Ishikawa (cell line): ENCODE measurements at regions not wholly inside any gene's neighbourhood (a gene's known extent, or its start where the extent isn't known, plus 50 kb on each side); places are given as distances from the start of the nearest gene placed in this dataset.

Experiments used
- CEBPB ChIP-seq: IDR thresholded peaks from 2 replicates; pipeline ENCODE4 v1.6.1; 2012
- CREB1 ChIP-seq: IDR thresholded peaks from 2 replicates; pipeline ENCODE4 v1.6.1; 2012; ENCODE audit warnings: low read depth
- EGR1 ChIP-seq: IDR thresholded peaks from 2 replicates; pipeline ENCODE4 v1.6.1; 2012
- EP300 ChIP-seq: IDR thresholded peaks from 2 replicates; pipeline ENCODE4 v1.6.1; 2012; ENCODE audit warnings: borderline replicate concordance
- FOXM1 ChIP-seq: IDR thresholded peaks from 2 replicates; pipeline ENCODE4 v1.6.1; 2012; ENCODE audit warnings: low read depth, borderline replicate concordance
- NFIC ChIP-seq: IDR thresholded peaks from 2 replicates; pipeline ENCODE4 v1.6.1; 2012
- RAD21 ChIP-seq: IDR thresholded peaks from 2 replicates; pipeline ENCODE4 v1.6.1; 2012; ENCODE audit warnings: low read depth
- REST ChIP-seq: IDR thresholded peaks from 2 replicates; pipeline ENCODE4 v1.6.1; 2012; ENCODE audit warnings: low read depth, mild to moderate bottlenecking
- TAF1 ChIP-seq: IDR thresholded peaks from 2 replicates; pipeline ENCODE4 v1.6.1; 2012; ENCODE audit warnings: low read depth, mild to moderate bottlenecking
- TCF12 ChIP-seq: IDR thresholded peaks from 2 replicates; pipeline ENCODE4 v1.6.1; 2012; ENCODE audit warnings: low read depth
- TEAD4 ChIP-seq: IDR thresholded peaks from 2 replicates; pipeline ENCODE4 v1.6.1; 2012
- YY1 ChIP-seq: IDR thresholded peaks from 2 replicates; pipeline ENCODE4 v1.6.1; 2012; ENCODE audit warnings: low read depth
- ZBTB7A ChIP-seq: IDR thresholded peaks from 2 replicates; pipeline ENCODE4 v1.6.1; 2012; ENCODE audit warnings: low read depth
- TF ChIP-seq, protein P1 (sequence below): IDR thresholded peaks from 2 replicates; pipeline ENCODE4 v1.6.1; 2012

GRCh38 chr21:23016617-23017016 lies 2018.4 kb downstream of the NCAM2 start:
- TF ChIP-seq REST = no peak
- peak; percentile 31 for TF ChIP-seq RAD21
- TF ChIP-seq CREB1 = no peak
- no peak for TF ChIP-seq ZBTB7A
- no peak for TF ChIP-seq YY1
- TF ChIP-seq CEBPB = no peak
- TF ChIP-seq EP300 = no peak
- TF ChIP-seq TAF1 = no peak
- no peak for TF ChIP-seq TEAD4
- TF ChIP-seq EGR1 = no peak
- TF ChIP-seq, protein P1, sequence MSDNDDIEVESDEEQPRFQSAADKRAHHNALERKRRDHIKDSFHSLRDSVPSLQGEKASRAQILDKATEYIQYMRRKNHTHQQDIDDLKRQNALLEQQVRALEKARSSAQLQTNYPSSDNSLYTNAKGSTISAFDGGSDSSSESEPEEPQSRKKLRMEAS = no peak
- no peak for TF ChIP-seq FOXM1
- no peak for TF ChIP-seq NFIC
- no peak for TF ChIP-seq TCF12
